Spinal cord (tissue), 9 donors: ENCODE measurements at regions not wholly inside any gene's neighbourhood (a gene's known extent, or its start where the extent isn't known, plus 50 kb on each side); places are given as distances from the start of the nearest gene placed in this dataset.
A peak's percentile ranks its signal among the peaks of the same experiment; 100 is the strongest.

Experiments used
- DNase-seq, 6 donors: peaks; one replicate each; pipeline versions ENCODE4 v3.0.0 to v3.0.0-alpha.2; 2013 to 2015; ENCODE audit warnings: low spot score in 6 of 6, low read depth in 4 of 6
- H3K27ac ChIP-seq: one replicate; pipeline ENCODE4 v1.5.1; 2013; ENCODE audit warnings: low read depth, low read length, control low read depth
- H3K27me3 ChIP-seq: one replicate; pipeline ENCODE4 v1.6.1; 2013; ENCODE audit warnings: low read length; ENCODE audit not compliant: control insufficient read depth, insufficient read depth
- H3K36me3 ChIP-seq: one replicate; pipeline ENCODE4 v1.6.1; 2013; ENCODE audit warnings: low read length; ENCODE audit not compliant: control insufficient read depth, insufficient read depth
- H3K4me1 ChIP-seq: one replicate; pipeline ENCODE4 v1.6.1; 2013; ENCODE audit warnings: low read length; ENCODE audit not compliant: control insufficient read depth, insufficient read depth
- H3K4me3 ChIP-seq: one replicate; pipeline ENCODE4 v1.5.1; 2013; ENCODE audit warnings: low read depth, low read length, control low read depth
- H3K9me3 ChIP-seq: one replicate; pipeline ENCODE4 v1.6.1; 2013; ENCODE audit warnings: low read length; ENCODE audit not compliant: control insufficient read depth, insufficient read depth
- WGBS: methylation state at CpG from one replicate; pipeline ENCODE4 v1.1.5; 2013; ENCODE audit warnings: missing lambda C conversion rate; ENCODE audit not compliant: insufficient coverage; 5-methylcytosine and 5-hydroxymethylcytosine counted together
- donor health status: healthy.

DNA sequence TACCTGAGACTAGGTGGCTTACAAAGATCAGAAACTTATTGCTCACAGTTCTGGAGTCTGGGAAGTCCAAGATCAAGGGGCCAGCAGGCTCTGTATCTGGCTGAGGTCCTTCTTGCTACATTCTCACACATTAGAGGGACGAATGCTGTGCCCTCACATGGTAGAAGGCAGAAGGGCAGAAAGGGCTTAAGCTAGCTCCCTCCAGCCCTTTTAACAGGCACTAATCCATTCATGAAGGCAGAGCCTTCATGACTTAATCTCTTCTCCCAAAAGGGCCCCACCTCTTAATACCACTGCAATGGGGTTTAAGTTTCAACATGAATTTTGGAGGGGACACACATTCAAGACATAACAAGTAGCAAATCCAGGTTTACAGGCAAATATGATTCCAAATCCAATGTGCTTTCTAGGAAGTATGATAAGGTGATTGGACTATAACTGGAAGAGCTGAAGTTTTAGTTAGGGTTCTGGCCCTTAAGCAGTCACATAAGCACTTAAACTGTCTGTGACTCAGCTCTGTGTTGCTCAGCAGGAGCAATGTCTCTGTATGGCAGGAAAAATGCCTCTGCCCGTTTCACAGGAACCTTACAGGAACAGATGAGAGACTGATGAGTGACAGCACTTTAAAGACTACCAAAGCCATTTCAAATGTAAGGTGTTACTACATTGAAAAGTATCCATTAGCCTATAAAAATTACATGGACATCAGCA lies 119.6 kb upstream of the PTPRM start:
- Histone ChIP-seq H3K4me3 (no peak overlapping the region), H3K36me3 (no peaks in the 10 kb centered on the region), H3K9me3 (no peaks in the 10 kb centered on the region), H3K27me3 (no peaks in the 10 kb centered on the region), H3K27ac (no peak overlapping the region), H3K4me1 (no peaks in the 10 kb centered on the region)
- no peak for DNase-seq
- WGBS: 100% methylated on average over 1 of the region's 2 CpGs

DNA sequence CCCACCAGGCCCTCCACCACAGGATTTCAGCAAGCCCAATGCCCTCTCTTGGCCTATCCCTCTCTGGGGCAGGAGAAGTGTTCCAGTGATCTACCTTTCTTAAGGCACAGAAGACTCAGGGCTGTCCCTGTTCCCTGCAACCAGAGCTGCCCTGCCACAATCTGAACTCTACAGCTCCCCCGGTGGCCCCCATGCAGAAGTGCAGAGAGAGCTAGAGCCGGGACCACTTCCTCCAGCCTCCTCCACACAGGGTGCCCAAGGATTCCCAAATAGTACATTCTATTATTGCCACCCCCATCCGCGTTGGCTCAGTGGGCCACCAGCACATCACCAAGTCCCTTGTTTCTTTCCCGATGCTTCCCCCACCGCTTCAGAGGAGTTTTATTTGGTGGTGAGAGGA lies 114.8 kb upstream of the PTPRM start:
- 25% methylated on average over 2 of the region's 6 CpGs for WGBS
- Histone ChIP-seq H3K27me3 (no peaks in the 10 kb centered on the region), H3K9me3 (no peaks in the 10 kb centered on the region), H3K4me3 (no peak overlapping the region), H3K27ac (no peak overlapping the region), H3K4me1 (no peaks in the 10 kb centered on the region), H3K36me3 (no peaks in the 10 kb centered on the region)
- no peak for DNase-seq

DNA sequence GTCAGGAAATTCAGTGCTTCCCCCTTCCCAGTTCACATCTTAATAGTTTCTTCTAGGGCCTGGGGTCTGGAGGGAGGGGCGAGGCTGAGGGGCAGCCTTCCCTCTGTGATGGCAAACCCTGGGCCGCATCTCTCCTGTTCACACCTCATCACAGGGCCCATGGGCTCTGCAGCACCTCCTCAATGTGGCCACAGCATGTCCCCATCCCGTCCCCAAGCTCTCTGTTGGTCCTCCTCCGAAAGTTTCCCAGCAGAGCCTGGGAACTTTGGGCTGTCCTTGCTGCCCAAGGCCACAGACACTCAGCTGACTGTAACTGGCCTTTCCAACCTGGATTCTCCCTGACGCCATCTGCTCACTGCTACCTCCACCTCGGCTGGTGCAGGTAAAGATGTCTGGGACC lies 112.7 kb upstream of the PTPRM start:
- Histone ChIP-seq H3K27me3 (no peaks in the 10 kb centered on the region), H3K27ac (no peak overlapping the region), H3K4me1 (peaks cover 6% of the 10 kb centered on the region), H3K9me3 (no peaks in the 10 kb centered on the region), H3K36me3 (no peaks in the 10 kb centered on the region), H3K4me3 (no peak overlapping the region)
- 96% methylated on average over 5 of the region's 6 CpGs for WGBS
- DNase-seq: no peak

DNA sequence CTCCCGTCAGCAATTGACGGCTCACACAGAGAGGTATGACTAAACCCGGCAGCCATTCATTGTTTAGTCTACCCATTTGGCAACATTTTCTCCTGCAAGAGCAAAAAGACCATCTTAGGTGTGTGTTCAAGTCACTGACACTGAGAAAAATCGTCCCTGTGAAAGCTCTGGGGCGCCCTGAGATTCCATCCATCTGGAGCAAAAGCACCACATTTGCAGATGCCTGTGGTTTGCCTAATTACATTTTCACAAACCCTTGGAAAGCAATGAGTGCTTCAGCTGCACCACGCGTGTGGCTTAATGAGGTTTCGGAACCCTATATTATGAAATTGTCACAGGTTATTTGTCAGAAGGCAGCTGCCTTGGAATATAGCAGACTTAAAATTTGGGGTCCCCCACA lies 110.7 kb upstream of the PTPRM start:
- peaks cover 17% of the 10 kb centered on the region for H3K4me1 ChIP-seq
- WGBS: 67% methylated on average over 5 of the region's 8 CpGs
- no peaks in the 10 kb centered on the region for H3K27me3 ChIP-seq
- no peaks in the 10 kb centered on the region for H3K36me3 ChIP-seq
- H3K9me3 ChIP-seq: peaks cover under 1% of the 10 kb centered on the region
- no peak overlapping the region for H3K4me3 ChIP-seq
- peak in 3 of 6 donors; percentile 18 to 94 (median 25) for DNase-seq
- H3K27ac ChIP-seq: no peak overlapping the region

DNA sequence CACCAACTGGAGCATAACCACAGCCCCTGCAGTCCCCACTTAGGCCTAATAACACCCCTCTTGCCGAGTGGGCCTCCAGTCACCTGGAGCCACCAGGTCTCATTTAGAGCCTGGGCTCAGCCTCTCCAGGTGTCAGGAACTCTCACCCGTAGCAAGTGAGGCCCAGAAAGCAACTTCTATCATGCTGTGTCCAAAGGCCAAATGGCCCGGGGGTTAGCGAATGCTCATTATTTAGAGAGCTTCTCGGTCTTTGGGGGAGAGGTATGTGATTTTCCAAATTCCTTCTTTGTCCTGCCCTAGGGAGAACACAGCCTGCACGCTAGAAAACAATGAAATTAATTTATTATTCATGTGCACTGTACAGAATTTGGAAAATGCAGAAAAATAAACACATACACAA lies 109.9 kb upstream of the PTPRM start:
- peak in 1 of 6 donors; percentile 41 for DNase-seq
- H3K27ac ChIP-seq: no peak overlapping the region
- H3K4me3 ChIP-seq: no peak overlapping the region
- WGBS: 75% methylated on average over 1 of the region's 6 CpGs
- peaks cover 17% of the 10 kb centered on the region for H3K4me1 ChIP-seq
- no peaks in the 10 kb centered on the region for H3K36me3 ChIP-seq
- no peaks in the 10 kb centered on the region for H3K27me3 ChIP-seq
- H3K9me3 ChIP-seq: peaks cover 4% of the 10 kb centered on the region

DNA sequence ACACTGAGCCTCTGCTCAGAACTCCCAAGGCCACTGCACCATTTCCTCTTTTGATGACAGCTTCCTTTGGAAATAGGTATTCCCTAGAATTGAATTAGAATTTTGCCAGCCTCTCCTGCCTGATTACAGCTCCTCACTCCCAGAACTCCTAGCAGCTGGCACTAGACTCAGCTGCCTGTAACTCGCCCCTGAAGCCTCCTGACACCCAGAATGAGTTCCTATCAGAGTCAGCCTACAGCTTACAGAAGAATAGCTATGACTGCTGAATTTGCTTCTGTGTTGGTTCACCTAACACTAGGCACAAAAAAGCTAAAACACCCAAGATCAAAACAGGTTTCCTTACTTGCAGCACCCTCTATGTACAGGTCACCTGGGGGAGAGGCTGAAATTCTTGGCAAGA lies 108.2 kb upstream of the PTPRM start:
- Histone ChIP-seq H3K27me3 (no peaks in the 10 kb centered on the region), H3K36me3 (no peaks in the 10 kb centered on the region), H3K9me3 (peaks cover 4% of the 10 kb centered on the region), H3K4me1 (peaks cover 17% of the 10 kb centered on the region), H3K27ac (no peak overlapping the region), H3K4me3 (no peak overlapping the region)
- peak in 1 of 6 donors; percentile 52 for DNase-seq
- 50% methylated on average over 1 of the region's 1 CpG for WGBS

DNA sequence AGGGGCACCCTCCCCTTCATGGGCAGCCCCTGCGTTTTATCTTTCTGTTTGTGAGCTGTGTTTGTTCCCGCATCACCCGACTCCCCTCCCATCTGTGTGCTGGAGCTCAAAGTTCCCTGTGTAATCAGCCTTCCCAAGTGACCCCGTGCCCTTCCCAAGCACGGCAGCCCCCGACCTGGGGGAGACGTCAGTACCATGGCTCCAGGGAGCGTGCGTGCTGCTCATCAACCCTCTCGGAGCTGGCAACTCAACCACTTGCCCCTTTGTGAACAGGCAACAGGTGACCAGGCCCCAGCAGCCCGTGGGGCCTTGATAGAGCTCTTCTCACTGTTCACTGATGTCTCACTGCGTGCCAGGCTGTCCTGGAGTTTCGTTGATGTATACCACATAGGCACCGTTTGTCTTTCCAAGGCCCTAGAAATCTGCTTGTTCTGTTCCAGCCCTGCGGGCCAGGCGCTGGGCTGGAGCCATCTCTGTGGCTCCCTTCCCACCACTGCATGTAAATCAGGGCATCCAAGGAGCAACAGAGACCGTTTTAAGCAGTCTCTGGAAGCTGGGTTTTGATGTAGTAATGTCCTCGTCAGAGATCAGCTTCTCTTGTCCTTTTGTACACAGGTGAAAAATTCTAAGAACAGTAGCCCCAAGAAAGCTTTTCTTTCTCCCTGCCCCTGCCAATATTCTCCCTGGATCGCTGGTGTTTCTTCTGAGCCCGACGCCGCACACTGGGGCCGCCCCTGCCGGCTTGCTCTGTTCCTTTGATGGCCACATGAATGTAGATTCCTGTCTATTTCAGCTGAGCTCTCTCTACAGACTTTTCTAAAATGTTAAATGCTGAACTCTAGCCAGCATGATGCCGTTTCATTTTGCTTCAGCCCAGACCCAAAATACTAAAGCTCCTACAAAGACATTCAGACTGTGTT lies 107.0 kb upstream of the PTPRM start:
- Histone ChIP-seq H3K4me3 (no peak overlapping the region), H3K4me1 (peaks cover 17% of the 10 kb centered on the region), H3K36me3 (no peaks in the 10 kb centered on the region), H3K9me3 (peaks cover 4% of the 10 kb centered on the region), H3K27me3 (no peaks in the 10 kb centered on the region), H3K27ac (peak overlapping the region; percentile 69)
- WGBS: 15% methylated on average over 20 of the region's 25 CpGs
- peak in 5 of 6 donors; percentile 33 to 72 (median 38) for DNase-seq

DNA sequence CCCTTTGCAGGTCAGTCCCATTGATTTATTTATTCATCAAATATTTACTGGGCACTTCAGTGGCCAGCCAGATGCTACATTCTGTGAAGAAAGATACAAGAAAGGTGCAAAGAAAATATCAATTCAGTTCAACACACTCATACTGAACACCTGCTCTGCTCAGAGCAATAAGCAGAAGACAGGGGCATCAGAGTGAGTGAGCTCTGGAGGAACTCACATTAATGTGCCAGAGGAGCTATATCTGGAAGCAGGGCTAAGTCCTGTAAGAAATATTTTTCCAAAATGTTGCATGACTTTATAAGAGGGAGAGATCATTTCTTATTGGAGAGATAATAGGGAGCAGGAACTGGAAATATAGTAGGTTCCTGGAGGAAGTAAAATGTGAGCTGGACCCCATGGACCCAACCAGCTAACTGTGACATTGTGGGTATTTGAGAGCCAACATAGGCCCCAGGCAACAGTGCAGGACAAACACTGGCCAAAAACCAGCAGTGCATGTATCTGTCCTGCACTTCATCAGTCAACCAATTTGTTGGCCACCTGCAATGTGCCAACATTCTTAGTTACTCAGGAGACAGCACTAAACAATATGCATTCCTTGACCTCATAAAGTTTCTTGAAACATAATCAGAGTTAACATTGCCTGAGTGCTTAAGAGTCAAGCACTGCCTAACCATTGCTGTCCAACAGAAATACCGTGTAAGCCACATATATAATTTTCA lies 102.7 kb upstream of the PTPRM start:
- no peak for DNase-seq
- WGBS: no CpG with 5 or more reads among the region's 1 CpG
- Histone ChIP-seq H3K27me3 (no peaks in the 10 kb centered on the region), H3K36me3 (no peaks in the 10 kb centered on the region), H3K9me3 (peaks cover 4% of the 10 kb centered on the region), H3K4me3 (no peak overlapping the region), H3K27ac (no peak overlapping the region), H3K4me1 (peaks cover 11% of the 10 kb centered on the region)

DNA sequence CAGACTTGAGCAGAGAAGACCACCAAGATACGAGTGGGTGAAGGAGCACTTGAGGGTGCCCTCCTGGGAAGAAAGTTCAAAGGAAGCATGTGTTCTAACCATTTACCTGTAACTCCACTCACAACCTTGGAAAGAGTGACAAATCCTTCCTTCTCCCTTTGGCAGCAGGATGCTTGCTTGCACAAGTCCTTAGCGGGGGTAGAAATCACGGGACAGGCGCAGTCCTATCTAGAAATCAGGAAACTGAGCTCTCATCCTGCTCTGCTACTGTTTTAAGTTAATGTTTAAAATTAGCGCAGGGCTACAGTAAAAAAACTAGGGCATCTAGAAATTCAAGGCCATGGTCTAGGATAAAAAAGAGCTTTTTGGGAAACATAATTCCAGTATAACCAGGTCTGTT lies 100.9 kb upstream of the PTPRM start:
- no peak for DNase-seq
- Histone ChIP-seq H3K9me3 (peaks cover 4% of the 10 kb centered on the region), H3K27ac (no peak overlapping the region), H3K4me3 (no peak overlapping the region), H3K27me3 (no peaks in the 10 kb centered on the region), H3K4me1 (no peaks in the 10 kb centered on the region), H3K36me3 (no peaks in the 10 kb centered on the region)
- WGBS: 97% methylated on average over 4 of the region's 5 CpGs
